ENCODE measurements at regions not wholly inside any gene's neighbourhood (a gene's known extent, or its start where the extent isn't known, plus 50 kb on each side); places are given as distances from the start of the nearest gene placed in this dataset.

- H3K27me3 Mint-ChIP-seq (ENCODE audit: low read depth) = no peaks in the 10 kb centered on the region
- peaks cover 2% of the 10 kb centered on the region for H3K9me3 Mint-ChIP-seq (ENCODE audit: low read depth)
- TF ChIP-seq CTCF (IDR thresholded peaks at IDR 0.05) = no peak
- H3K36me3 Mint-ChIP-seq (ENCODE audit: low read depth) = no peaks in the 10 kb centered on the region
- H3K27ac Mint-ChIP-seq (ENCODE audit: unreplicated experiment) = no peak overlapping the region
- no peak overlapping the region for H3K4me3 Mint-ChIP-seq (ENCODE audit: unreplicated experiment)
- DNase-seq (ENCODE audit: low spot score) = no peak
- peaks cover 10% of the 10 kb centered on the region for H3K4me1 Mint-ChIP-seq (ENCODE audit: low read depth)
These were observed 146.5 kb upstream of the CDH6 start for GRCh38 chr5:31047007-31047406.

- H3K27ac Mint-ChIP-seq (ENCODE audit: unreplicated experiment) = peak overlapping the region; percentile 56
- DNase-seq (ENCODE audit: low spot score) = no peak
These were observed 157.1 kb upstream of the CDH6 start for GRCh38 chr5:31036411-31036810.

GRCh38 chr5:31033295-31033694 lies 160.2 kb upstream of the CDH6 start:
- TF ChIP-seq CTCF (IDR thresholded peaks at IDR 0.05) = no peak
- no peak overlapping the region for H3K4me3 Mint-ChIP-seq (ENCODE audit: unreplicated experiment)
- no peaks in the 10 kb centered on the region for H3K27me3 Mint-ChIP-seq (ENCODE audit: low read depth)
- H3K4me1 Mint-ChIP-seq (ENCODE audit: low read depth) = peaks cover 33% of the 10 kb centered on the region
- no peak overlapping the region for H3K27ac Mint-ChIP-seq (ENCODE audit: unreplicated experiment)
- H3K36me3 Mint-ChIP-seq (ENCODE audit: low read depth) = peaks cover 1% of the 10 kb centered on the region
- H3K9me3 Mint-ChIP-seq (ENCODE audit: low read depth) = no peaks in the 10 kb centered on the region
- no peak for DNase-seq (ENCODE audit: low spot score)

More at GRCh38 chr5:31036411-31036810, 157.1 kb upstream of the CDH6 start:
- Mint-ChIP-seq H3K9me3 (ENCODE audit: low read depth) (peaks cover 20% of the 10 kb centered on the region), H3K27me3 (ENCODE audit: low read depth) (no peaks in the 10 kb centered on the region), H3K4me1 (ENCODE audit: low read depth) (peaks cover 33% of the 10 kb centered on the region), H3K4me3 (ENCODE audit: unreplicated experiment) (peak overlapping the region; percentile 6), H3K36me3 (ENCODE audit: low read depth) (peaks cover 9% of the 10 kb centered on the region)
- TF ChIP-seq CTCF (IDR thresholded peaks at IDR 0.05) = no peak

- no peak overlapping the region for H3K27ac Mint-ChIP-seq (ENCODE audit: unreplicated experiment)
- H3K27me3 Mint-ChIP-seq (ENCODE audit: low read depth) = no peaks in the 10 kb centered on the region
- no peak overlapping the region for H3K4me3 Mint-ChIP-seq (ENCODE audit: unreplicated experiment)
- TF ChIP-seq CTCF (IDR thresholded peaks at IDR 0.05) = no peak
- H3K4me1 Mint-ChIP-seq (ENCODE audit: low read depth) = peaks cover 11% of the 10 kb centered on the region
- no peaks in the 10 kb centered on the region for H3K9me3 Mint-ChIP-seq (ENCODE audit: low read depth)
- no peaks in the 10 kb centered on the region for H3K36me3 Mint-ChIP-seq (ENCODE audit: low read depth)
- DNase-seq (ENCODE audit: low spot score) = no peak
These were observed 163.6 kb upstream of the CDH6 start for GRCh38 chr5:31029925-31030324.

GRCh38 chr5:31027721-31028120 lies 165.8 kb upstream of the CDH6 start:
- no peak overlapping the region for H3K27ac Mint-ChIP-seq (ENCODE audit: unreplicated experiment)
- no peaks in the 10 kb centered on the region for H3K9me3 Mint-ChIP-seq (ENCODE audit: low read depth)
- H3K4me3 Mint-ChIP-seq (ENCODE audit: unreplicated experiment) = no peak overlapping the region
- H3K4me1 Mint-ChIP-seq (ENCODE audit: low read depth) = peaks cover 20% of the 10 kb centered on the region
- TF ChIP-seq CTCF (IDR thresholded peaks at IDR 0.05) = no peak
- no peaks in the 10 kb centered on the region for H3K36me3 Mint-ChIP-seq (ENCODE audit: low read depth)
- no peaks in the 10 kb centered on the region for H3K27me3 Mint-ChIP-seq (ENCODE audit: low read depth)
- no peak for DNase-seq (ENCODE audit: low spot score)
